ENCODE measurements at regions not wholly inside any gene's neighbourhood (a gene's known extent, or its start where the extent isn't known, plus 50 kb on each side); places are given as distances from the start of the nearest gene placed in this dataset.
"Not testable (repeated sequence)": the region's sequence is repeated elsewhere in the genome, so short reads cannot be mapped to it uniquely, and the experiment has no call there.

DNA sequence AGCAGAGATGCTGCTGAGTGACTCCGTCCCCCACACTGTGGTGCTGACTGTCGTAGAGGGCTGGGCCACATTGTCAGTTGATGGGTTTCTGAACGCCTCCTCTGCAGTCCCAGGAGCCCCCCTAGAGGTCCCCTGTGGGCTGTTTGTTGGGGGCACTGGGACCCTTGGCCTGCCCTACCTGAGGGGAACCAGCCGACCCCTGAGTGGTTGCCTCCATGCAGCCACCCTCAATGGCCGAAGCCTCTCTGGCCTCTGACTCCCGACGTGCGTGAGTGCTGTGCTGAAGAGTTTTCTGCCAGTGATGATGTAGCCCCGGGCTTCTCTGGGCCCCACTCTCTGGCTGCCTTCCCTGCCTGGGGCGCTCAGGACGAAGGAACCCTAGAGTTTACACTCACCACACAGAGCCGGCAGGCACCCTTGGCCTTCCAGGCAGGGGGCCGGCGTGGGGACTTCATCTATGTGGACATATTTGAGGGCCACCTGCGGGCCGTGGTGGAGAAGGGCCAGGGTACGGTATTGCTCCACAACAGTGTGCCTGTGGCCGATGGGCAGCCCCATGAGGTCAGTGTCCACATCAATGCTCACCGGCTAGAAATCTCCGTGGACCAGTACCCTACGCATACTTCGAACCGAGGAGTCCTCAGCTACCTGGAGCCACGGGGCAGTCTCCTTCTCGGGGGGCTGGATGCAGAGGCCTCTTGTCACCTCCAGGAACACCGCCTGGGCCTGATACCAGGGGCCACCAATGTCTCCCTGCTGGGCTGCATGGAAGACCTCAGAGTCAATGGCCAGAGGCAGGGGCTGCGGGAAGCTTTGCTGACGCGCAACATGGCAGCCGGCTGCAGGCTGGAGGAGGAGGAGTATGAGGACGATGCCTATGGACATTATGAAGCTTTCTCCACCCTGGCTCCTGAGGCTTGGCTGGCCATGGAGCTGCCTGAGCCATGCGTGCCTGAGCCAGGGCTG, 181.1 kb downstream of the TBC1D2B start:
- TF ChIP-seq, protein P1, sequence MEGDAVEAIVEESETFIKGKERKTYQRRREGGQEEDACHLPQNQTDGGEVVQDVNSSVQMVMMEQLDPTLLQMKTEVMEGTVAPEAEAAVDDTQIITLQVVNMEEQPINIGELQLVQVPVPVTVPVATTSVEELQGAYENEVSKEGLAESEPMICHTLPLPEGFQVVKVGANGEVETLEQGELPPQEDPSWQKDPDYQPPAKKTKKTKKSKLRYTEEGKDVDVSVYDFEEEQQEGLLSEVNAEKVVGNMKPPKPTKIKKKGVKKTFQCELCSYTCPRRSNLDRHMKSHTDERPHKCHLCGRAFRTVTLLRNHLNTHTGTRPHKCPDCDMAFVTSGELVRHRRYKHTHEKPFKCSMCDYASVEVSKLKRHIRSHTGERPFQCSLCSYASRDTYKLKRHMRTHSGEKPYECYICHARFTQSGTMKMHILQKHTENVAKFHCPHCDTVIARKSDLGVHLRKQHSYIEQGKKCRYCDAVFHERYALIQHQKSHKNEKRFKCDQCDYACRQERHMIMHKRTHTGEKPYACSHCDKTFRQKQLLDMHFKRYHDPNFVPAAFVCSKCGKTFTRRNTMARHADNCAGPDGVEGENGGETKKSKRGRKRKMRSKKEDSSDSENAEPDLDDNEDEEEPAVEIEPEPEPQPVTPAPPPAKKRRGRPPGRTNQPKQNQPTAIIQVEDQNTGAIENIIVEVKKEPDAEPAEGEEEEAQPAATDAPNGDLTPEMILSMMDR (IDR thresholded peaks at IDR 0.05) = not testable (repeated sequence)
- not testable (repeated sequence) for TF ChIP-seq POLR2A, EP300 (IDR thresholded peaks at IDR 0.05)

Measured in ovary (tissue), 3 donors.